GM12878 (cell line): ENCODE measurements at regions not wholly inside any gene's neighbourhood (a gene's known extent, or its start where the extent isn't known, plus 50 kb on each side); places are given as distances from the start of the nearest gene placed in this dataset.

Source experiments
- ATF7 ChIP-seq: fragments of 450-650 bp; IDR thresholded peaks from 2 replicates; pipeline ENCODE4 v1.6.1; 2016; ENCODE audit warnings: low read depth, mild to moderate bottlenecking
- BCL3 ChIP-seq: IDR thresholded peaks from 2 replicates; pipeline ENCODE4 v1.6.1; 2011; ENCODE audit warnings: borderline replicate concordance, low read depth, mild to moderate bottlenecking, moderate library complexity, low read length; ENCODE audit not compliant: insufficient read depth, poor library complexity, severe bottlenecking
- DPF2 ChIP-seq: fragments of 450-650 bp; IDR thresholded peaks from 2 replicates; pipeline ENCODE4 v1.6.1; 2017; ENCODE audit warnings: mild to moderate bottlenecking
- IKZF1 ChIP-seq: fragments of 450-650 bp; conservative IDR thresholded peaks from 2 replicates; pipeline ENCODE4 v1.6.1; 2017; ENCODE audit warnings: antibody characterized with exemption, mild to moderate bottlenecking
- MEF2B ChIP-seq: fragments of 450-650 bp; IDR thresholded peaks from 2 replicates; pipeline ENCODE4 v1.6.1; 2018; ENCODE audit warnings: mild to moderate bottlenecking, moderate library complexity; ENCODE audit not compliant: partially characterized antibody, poor library complexity, severe bottlenecking
- MTA2 ChIP-seq: fragments of 450-650 bp; IDR thresholded peaks from 2 replicates; pipeline ENCODE4 v1.6.1; 2016; ENCODE audit warnings: low read depth, mild to moderate bottlenecking, moderate library complexity
- RAD21 ChIP-seq: IDR thresholded peaks from 2 replicates; pipeline ENCODE4 v1.6.1; 2011; ENCODE audit warnings: mild to moderate bottlenecking, low read depth, low read length, moderate library complexity; ENCODE audit not compliant: insufficient read depth
- RELB ChIP-seq: fragments of 450-650 bp; IDR thresholded peaks from 2 replicates; pipeline ENCODE4 v1.6.1; 2017; ENCODE audit warnings: low read depth, mild to moderate bottlenecking, moderate library complexity
- SMAD1 ChIP-seq: fragments of 450-650 bp; IDR thresholded peaks from 2 replicates; pipeline ENCODE4 v1.6.1; 2018; ENCODE audit warnings: mild to moderate bottlenecking, low read depth; ENCODE audit not compliant: partially characterized antibody
- SPI1 ChIP-seq: IDR thresholded peaks from 2 replicates; pipeline ENCODE4 v1.6.1; 2011; ENCODE audit warnings: low read depth, mild to moderate bottlenecking, low read length, moderate library complexity, borderline replicate concordance; ENCODE audit not compliant: insufficient read depth
- ZBTB40 ChIP-seq: fragments of 450-650 bp; IDR thresholded peaks from 2 replicates; pipeline ENCODE4 v1.6.1; 2016; ENCODE audit warnings: mild to moderate bottlenecking, moderate library complexity, borderline replicate concordance
- TF ChIP-seq, protein P1 (sequence below): fragments of 450-650 bp; IDR thresholded peaks from 2 replicates; pipeline ENCODE4 v1.6.1; 2017; ENCODE audit warnings: mild to moderate bottlenecking, low read depth, inconsistent platforms; ENCODE audit not compliant: poor library complexity, severe bottlenecking

DNA sequence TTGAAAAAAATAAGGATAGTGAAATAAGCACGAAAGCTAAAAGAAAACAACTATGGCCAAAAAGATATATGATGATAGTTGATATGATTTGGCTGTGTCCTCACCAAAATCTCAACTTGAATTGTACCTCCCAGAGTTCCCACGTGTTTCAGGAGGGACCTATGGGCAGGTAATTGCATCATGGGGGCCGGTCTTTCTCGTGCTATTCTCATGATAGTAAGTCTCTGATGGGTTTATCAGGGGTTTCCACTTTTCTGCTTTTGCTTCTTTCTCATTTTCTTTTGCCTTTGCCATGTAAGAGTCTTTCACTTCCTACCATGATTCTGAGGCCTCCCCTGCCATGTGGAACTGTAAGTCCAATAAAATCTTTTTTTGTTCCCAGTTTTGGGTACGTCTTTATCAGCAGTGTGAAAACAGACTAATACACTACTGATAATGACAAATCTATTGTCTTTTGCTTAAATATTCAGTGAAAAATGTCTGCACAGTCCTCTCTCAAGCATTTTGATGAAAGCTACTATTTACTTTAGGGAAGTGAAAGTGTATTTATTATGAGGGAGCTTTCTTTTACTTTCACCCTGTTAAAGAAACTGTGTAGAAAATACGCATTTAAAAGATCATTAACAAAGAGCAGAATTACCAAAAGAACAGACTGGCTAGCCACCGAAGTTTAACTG, 389.1 kb downstream of the HTR1B start (continued):
- TF ChIP-seq BCL3 (no peak), ZBTB40 (peak; percentile 13; the same call in 1 of the 2 replicates), RAD21 (no peak), MTA2 (peak; percentile 87), RELB (peak; percentile 62; the same call in 1 of the 2 replicates), ATF7 (peak; percentile 64), SMAD1 (peak; percentile 45), DPF2 (peak; percentile 67), IKZF1 (peak; percentile 29; the same call in 1 of the 2 replicates), SPI1 (peak; percentile 80), MEF2B (peak; percentile 35)
- TF ChIP-seq, protein P1, sequence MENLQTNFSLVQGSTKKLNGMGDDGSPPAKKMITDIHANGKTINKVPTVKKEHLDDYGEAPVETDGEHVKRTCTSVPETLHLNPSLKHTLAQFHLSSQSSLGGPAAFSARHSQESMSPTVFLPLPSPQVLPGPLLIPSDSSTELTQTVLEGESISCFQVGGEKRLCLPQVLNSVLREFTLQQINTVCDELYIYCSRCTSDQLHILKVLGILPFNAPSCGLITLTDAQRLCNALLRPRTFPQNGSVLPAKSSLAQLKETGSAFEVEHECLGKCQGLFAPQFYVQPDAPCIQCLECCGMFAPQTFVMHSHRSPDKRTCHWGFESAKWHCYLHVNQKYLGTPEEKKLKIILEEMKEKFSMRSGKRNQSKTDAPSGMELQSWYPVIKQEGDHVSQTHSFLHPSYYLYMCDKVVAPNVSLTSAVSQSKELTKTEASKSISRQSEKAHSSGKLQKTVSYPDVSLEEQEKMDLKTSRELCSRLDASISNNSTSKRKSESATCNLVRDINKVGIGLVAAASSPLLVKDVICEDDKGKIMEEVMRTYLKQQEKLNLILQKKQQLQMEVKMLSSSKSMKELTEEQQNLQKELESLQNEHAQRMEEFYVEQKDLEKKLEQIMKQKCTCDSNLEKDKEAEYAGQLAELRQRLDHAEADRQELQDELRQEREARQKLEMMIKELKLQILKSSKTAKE = peak; percentile 61
